ENCODE measurements at regions not wholly inside any gene's neighbourhood (a gene's known extent, or its start where the extent isn't known, plus 50 kb on each side); places are given as distances from the start of the nearest gene placed in this dataset.

DNA sequence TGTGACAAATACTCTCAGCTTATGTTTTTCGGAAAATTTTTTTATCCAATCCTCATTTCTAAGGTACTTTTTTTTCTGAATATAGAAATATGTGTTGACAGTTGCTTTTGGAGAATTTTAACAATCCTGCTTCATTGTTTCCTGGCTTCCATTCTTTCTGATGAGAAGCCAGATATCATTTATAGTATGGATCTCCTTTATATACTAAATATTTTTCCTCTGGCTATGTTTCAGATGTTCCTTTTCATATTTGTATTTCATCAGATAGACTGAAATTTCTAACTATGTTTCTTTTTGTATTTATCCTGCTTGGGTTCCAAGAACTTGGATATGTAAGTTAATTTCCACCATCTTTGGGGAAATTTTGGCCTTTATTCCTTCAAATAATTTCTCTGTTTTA, 138.9 kb upstream of the CDH11 start:
- TF ChIP-seq, protein P1, sequence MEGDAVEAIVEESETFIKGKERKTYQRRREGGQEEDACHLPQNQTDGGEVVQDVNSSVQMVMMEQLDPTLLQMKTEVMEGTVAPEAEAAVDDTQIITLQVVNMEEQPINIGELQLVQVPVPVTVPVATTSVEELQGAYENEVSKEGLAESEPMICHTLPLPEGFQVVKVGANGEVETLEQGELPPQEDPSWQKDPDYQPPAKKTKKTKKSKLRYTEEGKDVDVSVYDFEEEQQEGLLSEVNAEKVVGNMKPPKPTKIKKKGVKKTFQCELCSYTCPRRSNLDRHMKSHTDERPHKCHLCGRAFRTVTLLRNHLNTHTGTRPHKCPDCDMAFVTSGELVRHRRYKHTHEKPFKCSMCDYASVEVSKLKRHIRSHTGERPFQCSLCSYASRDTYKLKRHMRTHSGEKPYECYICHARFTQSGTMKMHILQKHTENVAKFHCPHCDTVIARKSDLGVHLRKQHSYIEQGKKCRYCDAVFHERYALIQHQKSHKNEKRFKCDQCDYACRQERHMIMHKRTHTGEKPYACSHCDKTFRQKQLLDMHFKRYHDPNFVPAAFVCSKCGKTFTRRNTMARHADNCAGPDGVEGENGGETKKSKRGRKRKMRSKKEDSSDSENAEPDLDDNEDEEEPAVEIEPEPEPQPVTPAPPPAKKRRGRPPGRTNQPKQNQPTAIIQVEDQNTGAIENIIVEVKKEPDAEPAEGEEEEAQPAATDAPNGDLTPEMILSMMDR (conservative IDR thresholded peaks at IDR 0.05 in 1 of 2, IDR thresholded peaks at IDR 0.05 in 1 of 2; ENCODE audit: extremely low read depth in 1 of 2, insufficient read depth in 1 of 2, low read depth in 1 of 2, low read length in 2 of 2) = no peak
- no peak for TF ChIP-seq EZH2 (IDR thresholded peaks at IDR 0.05; ENCODE audit: borderline replicate concordance, low read length)
